ENCODE measurements at regions not wholly inside any gene's neighbourhood (a gene's known extent, or its start where the extent isn't known, plus 50 kb on each side); places are given as distances from the start of the nearest gene placed in this dataset.

DNA sequence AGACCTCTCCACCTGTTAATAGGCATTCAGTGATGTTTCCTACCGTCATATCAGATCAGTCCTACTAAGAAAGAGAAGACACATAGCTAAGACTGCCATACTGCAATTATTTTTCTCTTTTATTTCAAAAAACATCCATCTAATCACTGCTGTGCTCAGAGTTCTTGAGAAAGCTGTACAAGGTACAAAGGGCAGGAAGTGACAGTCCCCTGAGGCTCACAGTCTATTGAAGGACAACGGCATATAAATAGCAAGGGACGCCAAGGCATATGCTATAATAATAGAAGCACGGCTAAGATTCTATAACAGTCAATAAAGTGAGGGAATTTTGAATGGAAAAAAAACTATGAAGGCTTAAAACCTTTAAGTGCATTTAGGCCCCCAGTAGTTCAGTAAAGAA lies 415.3 kb upstream of the NRP1 start:
- Histone ChIP-seq H3K36me3 (ENCODE audit: control insufficient read depth, insufficient read depth, low read length) (no peaks in the 10 kb centered on the region), H3K4me3 (replicated peaks in 1 of 4; ENCODE audit: control extremely low read depth in 1 of 4, insufficient read depth in 1 of 4, low read depth in 3 of 4, low read length in 4 of 4) (no peak overlapping the region), H3K4me2 (ENCODE audit: extremely low read depth, insufficient read depth, low read length) (no peak overlapping the region), H3K9me3 (ENCODE audit: control insufficient read depth, insufficient read depth, low read depth, low read length) (no peaks in the 10 kb centered on the region), H3K27me3 (ENCODE audit: control insufficient read depth, insufficient read depth, low read length) (no peaks in the 10 kb centered on the region), H3K9ac (ENCODE audit: insufficient read depth, low read length) (no peak overlapping the region), H3K79me2 (ENCODE audit: control insufficient read depth, insufficient read depth, low read length) (no peaks in the 10 kb centered on the region), H2AFZ (ENCODE audit: low read length) (no peak overlapping the region), H3K4me1 (ENCODE audit: control insufficient read depth, extremely low read depth, insufficient read depth, low read length) (no peaks in the 10 kb centered on the region), H3K27ac (ENCODE audit: insufficient read depth, low read length) (no peak overlapping the region), H4K20me1 (ENCODE audit: control insufficient read depth, extremely low read depth, insufficient read depth, low read length) (no peaks in the 10 kb centered on the region)
- DNase-seq (ENCODE audit: low read depth in 2 of 2): no peak
- TF ChIP-seq EZH2 (IDR thresholded peaks at IDR 0.05; ENCODE audit: low read length, missing control alignments): no peak
- TF ChIP-seq, protein P1, sequence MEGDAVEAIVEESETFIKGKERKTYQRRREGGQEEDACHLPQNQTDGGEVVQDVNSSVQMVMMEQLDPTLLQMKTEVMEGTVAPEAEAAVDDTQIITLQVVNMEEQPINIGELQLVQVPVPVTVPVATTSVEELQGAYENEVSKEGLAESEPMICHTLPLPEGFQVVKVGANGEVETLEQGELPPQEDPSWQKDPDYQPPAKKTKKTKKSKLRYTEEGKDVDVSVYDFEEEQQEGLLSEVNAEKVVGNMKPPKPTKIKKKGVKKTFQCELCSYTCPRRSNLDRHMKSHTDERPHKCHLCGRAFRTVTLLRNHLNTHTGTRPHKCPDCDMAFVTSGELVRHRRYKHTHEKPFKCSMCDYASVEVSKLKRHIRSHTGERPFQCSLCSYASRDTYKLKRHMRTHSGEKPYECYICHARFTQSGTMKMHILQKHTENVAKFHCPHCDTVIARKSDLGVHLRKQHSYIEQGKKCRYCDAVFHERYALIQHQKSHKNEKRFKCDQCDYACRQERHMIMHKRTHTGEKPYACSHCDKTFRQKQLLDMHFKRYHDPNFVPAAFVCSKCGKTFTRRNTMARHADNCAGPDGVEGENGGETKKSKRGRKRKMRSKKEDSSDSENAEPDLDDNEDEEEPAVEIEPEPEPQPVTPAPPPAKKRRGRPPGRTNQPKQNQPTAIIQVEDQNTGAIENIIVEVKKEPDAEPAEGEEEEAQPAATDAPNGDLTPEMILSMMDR (conservative IDR thresholded peaks at IDR 0.05 in 1 of 2, IDR thresholded peaks at IDR 0.05 in 1 of 2; ENCODE audit: low read depth in 1 of 2, low read length in 2 of 2): no peak

DNA sequence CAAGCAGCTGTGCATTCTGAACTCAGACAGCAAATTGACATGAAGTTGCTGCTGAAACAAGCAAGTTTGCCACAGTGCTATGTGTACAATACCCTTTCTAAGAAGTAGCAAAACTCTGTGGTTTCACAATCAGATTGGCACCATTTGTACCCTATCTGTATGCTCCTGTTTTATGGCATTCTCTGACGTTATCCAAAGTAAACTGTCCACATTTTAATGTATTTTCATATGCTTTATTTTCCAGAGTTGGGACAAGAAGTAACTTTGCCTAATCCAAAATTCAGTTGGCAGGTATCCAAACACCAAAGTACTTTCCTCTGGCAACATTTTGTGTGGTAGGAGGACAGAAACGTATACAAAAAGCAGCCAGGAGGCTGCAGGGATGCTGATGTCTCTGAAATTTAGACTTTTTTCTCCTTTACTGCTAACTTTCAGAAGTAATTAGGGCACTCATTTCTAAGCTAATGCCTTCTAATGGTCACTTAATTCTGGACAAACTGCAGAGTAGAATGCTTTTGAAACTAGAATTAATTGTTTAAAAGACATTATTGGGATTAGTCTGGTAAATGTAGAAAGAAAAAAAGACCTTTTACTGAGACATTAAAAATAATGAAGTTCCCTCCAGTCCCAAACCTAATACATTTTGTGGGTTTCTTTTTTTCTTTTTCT lies 414.7 kb upstream of the NRP1 start:
- Histone ChIP-seq H3K36me3 (ENCODE audit: control insufficient read depth, insufficient read depth, low read length) (no peaks in the 10 kb centered on the region), H3K9me3 (ENCODE audit: control insufficient read depth, insufficient read depth, low read depth, low read length) (no peaks in the 10 kb centered on the region), H3K4me1 (ENCODE audit: control insufficient read depth, extremely low read depth, insufficient read depth, low read length) (no peaks in the 10 kb centered on the region), H3K27ac (ENCODE audit: insufficient read depth, low read length) (no peak overlapping the region), H3K4me3 (replicated peaks in 1 of 4; ENCODE audit: control extremely low read depth in 1 of 4, insufficient read depth in 1 of 4, low read depth in 3 of 4, low read length in 4 of 4) (no peak overlapping the region), H4K20me1 (ENCODE audit: control insufficient read depth, extremely low read depth, insufficient read depth, low read length) (no peaks in the 10 kb centered on the region), H3K9ac (ENCODE audit: insufficient read depth, low read length) (no peak overlapping the region), H3K27me3 (ENCODE audit: control insufficient read depth, insufficient read depth, low read length) (no peaks in the 10 kb centered on the region), H2AFZ (ENCODE audit: low read length) (no peak overlapping the region), H3K79me2 (ENCODE audit: control insufficient read depth, insufficient read depth, low read length) (no peaks in the 10 kb centered on the region), H3K4me2 (ENCODE audit: extremely low read depth, insufficient read depth, low read length) (no peak overlapping the region)
- DNase-seq (ENCODE audit: low read depth in 2 of 2): peak in 1 of 2 donors; percentile 44
- no peak for TF ChIP-seq EZH2 (IDR thresholded peaks at IDR 0.05; ENCODE audit: low read length, missing control alignments)
- TF ChIP-seq, protein P1 (conservative IDR thresholded peaks at IDR 0.05 in 1 of 2, IDR thresholded peaks at IDR 0.05 in 1 of 2; ENCODE audit: low read depth in 1 of 2, low read length in 2 of 2): no peak

DNA sequence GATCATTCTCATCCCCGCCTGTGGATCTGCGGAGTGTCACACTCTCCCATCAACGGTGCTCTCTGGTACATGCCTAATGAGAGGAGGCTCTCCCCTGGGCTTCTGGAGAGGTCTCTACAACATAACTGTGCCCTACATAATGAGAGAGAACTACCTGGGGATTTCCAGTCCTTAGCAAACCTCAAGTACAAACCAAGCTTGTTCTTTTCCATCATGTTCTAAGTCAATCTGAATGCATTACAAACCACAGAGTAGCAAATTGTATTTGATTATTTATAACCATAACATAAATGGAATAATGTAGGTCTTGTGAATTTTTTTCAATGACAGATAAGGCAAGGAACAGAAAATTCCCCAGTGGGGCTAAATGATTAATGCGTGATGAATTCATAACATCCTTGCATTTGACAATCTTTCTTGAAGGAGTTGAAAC lies 412.4 kb upstream of the NRP1 start:
- peak; percentile 29 to 72 for DNase-seq (ENCODE audit: low read depth in 2 of 2)
- no peak overlapping the region for H3K4me2 ChIP-seq (ENCODE audit: extremely low read depth, insufficient read depth, low read length)
- no peak overlapping the region for H3K4me3 ChIP-seq (replicated peaks in 1 of 4; ENCODE audit: control extremely low read depth in 1 of 4, insufficient read depth in 1 of 4, low read depth in 3 of 4, low read length in 4 of 4)

More for the DNA sequence above, 412.4 kb upstream of the NRP1 start:
- Histone ChIP-seq H4K20me1 (ENCODE audit: control insufficient read depth, extremely low read depth, insufficient read depth, low read length) (no peaks in the 10 kb centered on the region), H3K79me2 (ENCODE audit: control insufficient read depth, insufficient read depth, low read length) (no peaks in the 10 kb centered on the region), H3K4me1 (ENCODE audit: control insufficient read depth, extremely low read depth, insufficient read depth, low read length) (no peaks in the 10 kb centered on the region), H3K9me3 (ENCODE audit: control insufficient read depth, insufficient read depth, low read depth, low read length) (no peaks in the 10 kb centered on the region), H2AFZ (ENCODE audit: low read length) (no peak overlapping the region), H3K27me3 (ENCODE audit: control insufficient read depth, insufficient read depth, low read length) (no peaks in the 10 kb centered on the region), H3K27ac (ENCODE audit: insufficient read depth, low read length) (no peak overlapping the region), H3K36me3 (ENCODE audit: control insufficient read depth, insufficient read depth, low read length) (no peaks in the 10 kb centered on the region), H3K9ac (ENCODE audit: insufficient read depth, low read length) (no peak overlapping the region)
- TF ChIP-seq, protein P1 (conservative IDR thresholded peaks at IDR 0.05 in 1 of 2, IDR thresholded peaks at IDR 0.05 in 1 of 2; ENCODE audit: low read depth in 1 of 2, low read length in 2 of 2): no peak
- TF ChIP-seq EZH2 (IDR thresholded peaks at IDR 0.05; ENCODE audit: low read length, missing control alignments): no peak
